Non-pigmented ciliary epithelial cell (primary cell): ENCODE measurements at regions not wholly inside any gene's neighbourhood (a gene's known extent, or its start where the extent isn't known, plus 50 kb on each side); places are given as distances from the start of the nearest gene placed in this dataset.

Experiments used
- DNase-seq: peaks from one replicate; pipeline ENCODE4 v3.0.0-alpha.2; 2010; ENCODE audit warnings: low read depth

DNA sequence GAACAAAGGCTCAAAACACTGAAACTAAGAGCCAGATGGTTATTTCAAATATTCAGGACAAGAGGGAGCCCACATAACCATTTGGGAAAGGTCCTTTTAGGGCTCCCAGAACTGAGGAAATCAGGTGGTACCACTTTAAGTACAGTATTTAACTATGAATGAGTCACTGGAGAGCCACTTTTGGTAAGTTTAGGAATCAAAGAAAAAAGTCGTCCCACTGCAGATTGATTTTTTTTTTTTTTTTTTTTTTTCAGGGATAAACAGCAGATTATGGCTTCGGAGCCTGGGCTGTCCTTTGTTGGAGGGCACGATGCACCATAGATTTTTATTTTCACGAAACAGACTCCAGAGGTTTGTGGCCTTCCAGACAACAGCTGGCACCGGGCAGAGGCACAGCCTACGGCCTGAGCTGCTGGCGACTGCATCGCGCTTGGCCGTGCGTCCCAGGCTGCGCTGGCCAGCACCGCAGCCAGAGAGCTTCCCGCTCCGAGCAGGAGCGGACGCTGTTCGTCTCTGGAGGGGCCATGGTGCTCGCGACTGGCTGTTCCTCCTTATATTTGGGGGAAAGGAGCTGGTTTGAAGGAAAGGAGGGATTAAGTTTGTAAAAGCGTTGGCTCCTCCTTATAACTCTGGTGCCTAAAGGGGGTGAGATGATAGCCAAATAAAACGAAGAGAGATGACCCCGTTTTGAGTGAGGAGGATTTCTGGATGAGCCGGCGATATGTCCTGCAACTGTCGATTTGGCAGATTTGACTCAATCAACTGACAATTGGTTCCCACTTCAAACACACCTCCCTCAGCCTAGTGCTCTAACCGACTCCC is 152.9 kb upstream of the GOLIM4 start:
- DNase-seq = no peak

DNA sequence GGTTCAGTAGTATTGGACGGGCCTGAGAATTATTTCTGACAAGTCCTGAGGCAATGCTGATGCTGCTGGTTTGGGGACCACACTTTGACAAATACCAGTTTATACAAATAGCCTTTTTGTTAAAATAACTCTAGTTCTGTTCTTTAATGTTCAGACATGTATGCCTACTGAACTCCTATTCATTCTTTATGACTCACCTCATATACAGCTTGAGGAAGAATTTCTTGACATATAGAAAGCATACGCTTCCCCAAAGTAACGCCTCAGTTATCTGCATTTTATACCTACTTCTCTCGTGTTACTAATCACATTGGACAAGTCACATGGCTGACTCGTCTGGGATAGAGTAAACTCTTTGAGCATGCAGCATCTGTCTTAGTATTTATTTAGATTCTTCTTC is 145.4 kb upstream of the GOLIM4 start:
- DNase-seq = no peak

DNA sequence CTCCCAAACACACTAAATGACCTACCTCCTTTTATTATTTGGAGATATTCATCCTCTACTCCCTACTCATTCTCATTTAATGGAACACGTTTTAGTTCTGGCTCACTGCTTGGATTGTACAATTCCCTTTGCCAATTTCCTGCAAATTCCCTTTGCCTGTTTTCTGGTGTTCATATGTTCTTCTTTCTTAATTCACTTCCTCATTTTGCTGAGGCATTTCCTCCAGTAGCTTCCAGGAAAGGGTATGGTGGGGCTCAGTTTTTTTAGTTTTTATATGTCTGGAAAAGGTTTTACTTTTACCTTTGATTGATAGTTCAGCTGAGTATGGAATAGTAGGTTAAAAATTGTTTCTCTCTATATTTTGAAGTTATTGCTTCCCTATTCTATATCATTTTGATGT is 143.6 kb upstream of the GOLIM4 start:
- DNase-seq = no peak

DNA sequence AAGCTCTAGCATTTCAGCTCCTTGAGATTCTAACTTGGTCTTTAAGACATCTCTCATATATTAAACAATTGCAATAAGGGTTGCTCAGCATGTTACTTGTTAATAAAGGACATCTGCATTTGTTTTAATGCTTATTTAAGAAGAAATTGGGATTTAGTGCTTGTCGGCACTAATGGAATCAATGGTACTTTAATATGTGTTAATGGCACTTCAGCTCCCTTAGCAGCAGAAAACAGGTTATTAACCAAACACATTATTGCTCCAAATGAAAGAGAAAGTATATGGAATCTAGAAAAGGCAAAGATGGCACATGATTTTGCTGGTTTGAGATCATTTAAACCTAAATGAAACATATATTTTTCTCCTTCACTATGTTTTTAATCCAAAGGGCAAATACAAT is 137.3 kb upstream of the GOLIM4 start:
- no peak for DNase-seq

DNA sequence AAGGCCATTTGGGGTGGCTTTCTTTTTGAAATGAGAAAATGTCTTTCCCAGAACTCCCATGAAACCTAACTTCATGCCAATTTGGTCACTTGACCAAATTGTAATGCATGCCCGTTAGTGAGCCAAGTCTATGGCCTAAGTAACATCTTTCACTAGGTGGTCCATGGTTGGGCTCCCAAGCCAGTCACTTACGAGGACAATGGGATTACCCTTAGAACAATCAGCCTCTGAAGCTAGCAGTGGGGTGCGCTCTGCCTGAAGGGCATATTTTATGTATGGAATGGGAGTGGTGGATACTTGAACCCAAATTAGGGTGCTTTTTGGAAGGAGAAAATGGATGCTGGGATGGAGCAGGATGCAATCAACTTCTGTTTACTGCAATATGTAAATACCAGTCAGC is 127.4 kb upstream of the GOLIM4 start:
- no peak for DNase-seq

DNA sequence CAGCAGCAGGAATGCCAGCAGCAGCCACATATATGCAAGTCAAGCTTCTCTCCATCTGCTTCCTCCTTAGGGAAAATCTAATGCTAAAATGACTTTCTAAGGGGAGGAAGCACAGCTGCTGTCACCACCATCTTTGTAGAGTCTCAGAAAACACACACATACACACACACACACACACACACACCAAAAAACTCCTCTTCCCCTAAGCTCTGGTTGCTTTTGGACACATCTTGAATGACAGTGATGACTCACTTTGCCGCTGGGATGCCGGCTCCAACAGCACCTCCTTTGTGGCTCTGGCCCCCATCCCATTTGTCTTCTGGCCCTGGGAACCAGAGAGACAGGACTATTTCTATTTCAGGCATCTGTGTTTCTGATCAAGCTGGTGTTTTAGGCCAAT is 124.8 kb upstream of the GOLIM4 start:
- no peak for DNase-seq

DNA sequence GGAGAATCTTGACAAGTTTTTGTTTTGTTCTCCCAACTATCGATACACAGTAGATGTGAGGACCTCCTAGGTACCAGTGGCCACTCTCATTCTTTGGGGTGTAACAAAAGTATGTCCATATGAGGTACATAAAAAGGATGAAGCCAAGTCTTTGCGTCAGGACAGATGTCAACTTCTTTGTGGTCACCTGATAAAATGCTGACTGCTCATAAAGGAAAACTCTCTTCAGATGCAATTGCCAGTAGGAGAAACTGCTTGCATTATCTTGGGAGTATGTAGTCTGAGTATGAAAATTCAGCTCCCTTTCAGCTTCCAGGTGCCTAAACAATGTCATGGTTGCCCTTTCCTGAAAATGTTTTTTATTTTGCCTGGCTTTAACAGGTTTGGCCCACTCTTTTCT is 123.8 kb upstream of the GOLIM4 start:
- DNase-seq = no peak

DNA sequence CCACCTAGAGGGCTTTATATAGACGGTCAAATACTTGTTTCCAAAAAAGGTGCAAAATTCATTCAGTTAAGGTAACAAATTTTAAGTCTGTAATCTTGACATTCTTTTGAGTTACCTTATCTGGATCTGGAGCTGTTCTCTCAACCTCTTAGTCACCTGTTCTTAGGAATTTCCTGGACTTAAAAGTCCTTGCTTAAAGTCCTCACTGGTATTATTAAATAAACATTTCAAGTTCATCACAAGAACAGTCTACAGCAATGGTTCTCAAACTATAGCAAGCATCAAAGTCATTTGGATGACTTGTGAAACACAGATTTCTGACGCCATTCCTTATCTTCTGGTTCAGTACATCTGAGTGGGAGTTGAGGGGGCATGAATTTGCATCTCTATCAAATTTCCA is 122.9 kb upstream of the GOLIM4 start:
- no peak for DNase-seq

DNA sequence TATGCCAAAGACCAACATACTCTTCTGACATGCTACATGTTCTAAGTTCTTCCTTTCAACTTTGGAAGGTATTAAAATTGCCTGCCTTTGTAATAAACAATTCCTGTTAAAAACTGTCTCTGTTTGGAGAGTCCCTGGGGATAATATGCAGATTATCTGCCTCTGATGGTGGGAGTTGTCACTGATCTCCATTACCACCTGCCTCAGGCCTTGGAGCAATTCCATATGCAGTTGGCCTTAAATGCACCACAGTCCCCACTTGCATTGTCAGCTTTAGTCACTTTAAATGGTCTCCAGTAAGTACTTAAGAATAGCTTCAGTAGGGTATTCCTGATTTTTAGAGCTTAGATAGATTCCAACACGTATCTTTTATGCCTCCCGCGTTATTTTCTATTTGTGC is 121.1 kb upstream of the GOLIM4 start:
- no peak for DNase-seq

DNA sequence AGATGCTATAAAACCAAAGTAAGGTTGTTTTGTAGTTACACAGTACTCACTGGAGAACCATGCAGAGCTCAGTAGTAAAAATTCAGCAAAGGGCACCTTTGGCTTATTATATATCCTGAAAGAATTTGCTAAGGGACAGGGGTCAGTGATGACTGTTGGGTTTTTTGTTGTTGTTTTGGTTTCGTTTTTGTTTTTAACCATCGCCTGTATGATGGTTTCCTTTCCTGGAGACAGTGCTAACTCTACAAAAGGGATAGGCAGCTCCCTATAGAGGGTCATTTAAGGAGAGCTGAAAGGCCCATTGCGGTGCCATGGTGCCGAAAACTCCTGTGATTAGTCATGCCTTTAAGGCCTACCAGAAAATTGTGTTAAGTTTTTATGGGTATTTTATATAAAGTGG is 118.2 kb upstream of the GOLIM4 start:
- no peak for DNase-seq

DNA sequence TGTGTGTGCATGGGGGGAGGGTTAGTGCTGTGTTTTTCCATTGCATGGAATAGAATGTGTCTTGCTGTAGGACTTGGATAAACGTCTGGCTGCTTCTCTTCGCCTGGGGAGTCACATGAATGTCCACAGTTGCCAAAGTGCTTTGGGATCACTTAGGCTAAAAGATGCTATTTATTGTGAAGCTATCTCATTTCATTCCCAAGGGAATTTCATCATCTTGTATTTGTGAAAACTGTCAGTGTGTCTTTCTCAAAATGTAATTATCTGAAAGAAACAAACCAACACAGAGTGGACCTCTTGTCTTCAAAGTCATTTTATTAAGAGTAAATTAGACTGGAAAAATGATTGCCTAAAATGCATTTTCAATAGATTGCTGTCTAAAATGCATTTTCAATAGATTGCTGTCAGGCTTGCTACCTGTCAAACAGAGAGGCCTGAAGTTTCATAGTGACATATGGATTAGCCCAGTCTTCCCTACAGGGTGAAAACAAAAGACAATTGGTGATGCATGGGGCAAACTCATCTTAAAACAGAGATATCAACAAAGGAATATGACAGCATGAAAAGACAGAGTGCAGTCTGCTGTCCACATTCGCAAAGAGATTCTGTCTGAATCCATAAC is 117.1 kb upstream of the GOLIM4 start:
- no peak for DNase-seq

DNA sequence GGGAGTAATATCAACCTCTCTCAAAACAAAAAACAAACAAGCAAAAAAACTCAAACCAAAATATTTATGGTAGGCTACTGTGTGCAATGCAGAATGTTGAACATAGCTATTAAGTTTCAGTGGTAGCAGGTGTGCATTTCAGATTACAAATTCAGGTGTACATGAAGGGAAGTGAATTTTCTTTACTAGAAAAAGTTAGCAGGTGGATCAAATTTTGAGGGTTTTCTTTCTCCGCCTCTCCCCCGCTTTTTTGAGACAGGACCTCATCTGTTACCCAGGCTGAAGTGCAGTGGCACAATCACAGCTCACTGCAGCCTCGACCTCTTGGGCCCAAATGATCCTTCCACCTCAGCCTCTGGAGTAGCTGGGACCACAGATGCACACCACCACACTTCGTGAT is 109.7 kb upstream of the GOLIM4 start:
- no peak for DNase-seq

DNA sequence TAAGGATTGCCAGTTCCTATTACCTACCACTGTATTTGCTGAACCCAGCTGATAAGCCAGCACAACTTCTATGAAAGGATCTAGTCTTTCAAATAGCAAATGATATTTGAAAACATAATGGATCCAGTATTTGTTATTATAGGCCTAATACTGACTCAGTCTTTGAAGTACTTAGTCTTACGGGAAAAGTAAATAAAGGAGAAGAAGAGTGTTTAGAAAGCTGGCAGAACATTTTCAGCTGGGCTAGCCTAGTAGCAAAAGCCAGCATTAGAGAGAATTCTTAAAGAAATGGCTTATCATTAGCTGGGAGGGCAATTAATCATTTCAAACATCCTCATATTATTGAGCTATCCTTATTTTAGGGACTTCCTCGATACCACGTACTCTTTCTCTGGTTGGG is 101.4 kb upstream of the GOLIM4 start:
- no peak for DNase-seq

DNA sequence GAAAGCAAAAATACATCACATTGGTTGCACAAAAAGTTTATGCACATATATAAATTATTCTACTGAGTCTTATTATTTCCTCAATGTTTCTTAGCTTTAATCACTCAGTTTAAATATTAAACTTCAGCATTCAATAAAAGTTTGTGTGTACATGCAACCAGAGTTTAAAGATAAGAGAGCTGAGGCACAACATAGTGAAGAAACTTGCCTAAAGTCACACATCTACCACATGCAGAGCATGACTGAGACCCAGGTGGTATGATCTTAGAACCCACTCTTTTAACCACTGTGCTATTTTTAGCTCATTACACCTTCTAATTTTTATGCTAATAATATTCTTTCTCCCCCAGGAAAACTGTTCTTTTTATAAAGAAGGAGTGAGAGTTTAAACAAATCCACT is 96.1 kb upstream of the GOLIM4 start:
- no peak for DNase-seq

DNA sequence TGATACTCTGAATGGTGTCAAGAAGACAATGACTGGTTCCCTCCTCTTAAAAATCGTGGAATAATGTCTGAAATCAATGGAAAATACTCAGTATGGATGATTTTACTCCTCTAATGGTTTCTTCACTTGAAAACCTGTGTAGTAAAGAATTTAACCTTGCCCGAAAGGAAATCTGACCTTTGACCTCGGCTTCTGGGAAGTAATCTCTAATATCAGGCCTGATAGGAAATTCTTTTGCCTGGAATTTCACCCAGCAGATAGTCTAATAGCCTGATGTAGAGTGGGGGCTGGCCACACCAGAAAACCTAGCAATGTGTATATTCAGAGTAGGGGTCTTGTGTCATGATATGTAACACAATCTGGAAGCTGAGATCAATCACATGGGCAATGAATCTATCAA is 91.5 kb upstream of the GOLIM4 start:
- no peak for DNase-seq

DNA sequence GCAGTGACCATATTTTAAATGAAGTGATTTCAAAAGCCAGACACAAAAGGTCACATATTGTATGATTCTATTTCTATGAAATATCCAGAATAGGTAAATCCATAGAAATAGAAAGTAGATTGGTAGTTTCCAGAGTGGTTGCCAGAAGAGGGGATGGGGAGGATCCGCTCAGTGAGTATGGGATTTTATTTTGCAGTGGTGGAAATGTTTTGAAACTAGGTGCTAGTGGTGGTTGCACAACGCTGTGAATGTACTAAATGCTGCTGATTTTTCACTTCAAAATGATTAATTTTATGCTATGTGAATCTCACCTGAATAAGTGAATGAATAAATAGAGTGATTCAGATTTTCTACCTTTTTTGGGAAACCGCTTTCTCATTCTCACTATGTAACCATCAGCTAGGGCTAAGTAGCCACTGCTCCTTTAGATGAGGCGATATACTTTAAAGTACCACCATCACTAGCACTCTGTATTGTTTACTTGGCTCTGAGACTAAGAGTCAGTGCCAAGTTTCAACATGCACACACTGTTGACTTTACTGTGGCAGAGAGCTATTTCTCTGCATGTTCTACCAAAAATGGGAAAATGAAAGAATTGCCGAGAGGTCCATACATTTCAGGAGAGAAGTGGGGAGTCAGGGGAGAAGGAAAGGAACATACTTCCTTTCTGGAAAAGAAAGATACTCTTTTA is 90.7 kb upstream of the GOLIM4 start:
- no peak for DNase-seq

DNA sequence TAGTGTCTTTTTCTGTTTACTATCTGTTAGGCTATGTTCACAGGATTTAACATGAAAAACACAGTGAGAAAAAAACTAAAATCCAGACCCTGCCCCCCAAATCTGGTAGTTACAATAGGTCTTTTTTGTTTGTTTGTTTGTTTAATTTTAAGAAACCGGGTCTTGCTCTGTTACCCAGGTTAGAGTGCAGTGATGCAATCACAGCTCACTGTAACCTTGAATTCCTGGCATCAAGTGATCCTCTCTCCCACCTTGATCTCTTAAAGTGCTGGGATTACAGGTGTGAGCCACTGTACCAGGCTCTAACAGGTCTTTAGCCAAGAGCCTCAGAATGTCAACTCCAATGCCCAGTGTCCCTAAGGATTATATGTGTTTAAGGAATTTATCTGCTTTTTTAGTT is 88.0 kb upstream of the GOLIM4 start:
- no peak for DNase-seq

DNA sequence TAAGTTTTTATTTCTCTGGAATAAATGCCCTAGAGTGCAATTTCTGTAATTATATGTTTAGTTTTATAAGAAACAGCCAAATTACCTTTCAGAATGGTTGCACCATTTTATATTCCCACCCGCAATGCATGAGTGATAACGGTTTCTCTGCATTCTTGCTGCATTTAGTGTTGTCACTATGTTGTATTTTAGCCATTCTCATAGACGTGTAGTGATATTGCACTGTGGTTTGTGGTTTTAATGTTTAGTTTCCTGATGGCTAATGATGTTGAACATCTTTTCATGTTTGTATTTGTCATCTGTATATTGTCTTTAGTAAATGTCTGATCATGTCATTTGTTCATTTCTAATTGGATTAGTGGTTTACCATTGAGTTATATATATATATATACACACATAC is 73.0 kb upstream of the GOLIM4 start:
- DNase-seq = peak; percentile 3

DNA sequence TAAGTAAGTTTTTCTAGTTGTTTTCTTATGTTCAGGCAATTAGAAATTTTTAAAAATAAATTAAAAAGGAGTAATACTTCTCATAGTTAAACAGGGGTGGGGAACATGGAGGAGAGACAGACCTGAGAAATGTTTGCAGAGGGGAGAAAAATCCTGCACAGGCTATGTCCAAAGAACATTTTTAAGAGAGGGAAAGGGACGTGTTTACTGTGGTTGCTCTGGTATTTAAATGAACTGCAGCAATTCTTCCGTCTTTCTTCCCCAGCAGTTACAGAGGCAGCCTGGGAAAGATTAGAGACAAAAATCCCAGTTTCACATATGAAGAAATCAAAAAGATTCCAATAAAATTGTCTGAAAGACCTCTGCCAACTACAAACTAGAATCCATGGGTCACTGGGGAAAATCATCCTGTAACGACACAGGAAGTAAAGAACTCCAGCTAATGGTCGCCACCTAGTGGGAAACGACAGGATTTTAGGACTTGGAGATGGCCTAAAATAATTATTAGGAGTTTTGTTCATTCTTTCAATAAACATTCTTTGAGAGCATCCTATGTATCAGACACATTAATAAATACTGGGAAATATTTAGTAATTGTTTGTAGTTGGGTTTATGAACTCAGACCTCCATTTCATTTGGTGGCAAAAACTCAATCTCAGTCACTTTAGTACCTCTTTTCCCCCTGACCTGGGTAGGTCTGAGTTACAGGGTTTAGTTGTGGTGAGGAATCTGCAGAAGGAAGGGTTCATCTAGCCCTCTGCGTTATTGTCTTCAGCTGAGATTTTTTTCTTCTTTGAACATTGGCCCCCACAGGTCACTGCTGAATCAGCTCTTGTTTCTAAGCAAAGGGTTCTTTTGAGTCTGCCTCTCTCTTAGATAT is 69.9 kb upstream of the GOLIM4 start:
- peak; percentile 38 for DNase-seq

DNA sequence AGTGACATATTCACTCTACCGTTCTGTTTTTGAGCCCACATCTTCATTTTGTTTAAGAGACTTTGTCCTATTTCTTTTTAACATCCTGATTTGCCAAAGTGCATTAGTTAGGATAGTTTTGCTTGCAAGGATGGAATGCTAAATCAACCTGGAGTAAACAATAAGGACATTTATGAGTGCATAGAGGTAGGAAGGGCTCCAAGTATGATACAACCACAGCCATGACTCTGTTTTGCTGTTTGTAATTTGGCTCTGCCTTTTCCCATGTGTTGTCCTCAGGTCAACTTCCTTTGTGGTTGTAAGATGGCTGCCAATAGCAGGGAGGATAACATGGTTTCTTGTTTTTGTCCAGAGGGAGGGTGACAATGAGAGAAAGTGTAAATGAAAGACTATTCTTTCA is 66.4 kb upstream of the GOLIM4 start:
- no peak for DNase-seq

DNA sequence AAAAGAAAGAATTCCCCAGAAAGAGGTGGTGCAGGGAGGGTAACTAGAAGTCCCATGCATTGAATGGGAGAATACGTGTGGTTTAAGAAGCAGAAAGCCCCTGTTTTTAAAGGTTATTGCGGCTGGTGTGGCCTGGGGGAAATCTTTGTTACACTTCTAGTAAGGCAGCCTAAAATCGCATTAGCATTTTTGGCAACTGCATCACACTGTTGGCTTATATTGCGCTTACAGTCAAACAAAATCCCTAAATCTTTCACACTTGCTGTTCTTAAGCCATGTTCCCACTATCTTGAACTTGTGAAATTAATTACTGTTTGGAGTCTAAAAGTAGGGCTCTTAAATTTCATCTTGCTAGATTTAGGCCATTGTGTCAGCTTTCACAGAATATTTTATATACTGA is 66.0 kb upstream of the GOLIM4 start:
- no peak for DNase-seq

DNA sequence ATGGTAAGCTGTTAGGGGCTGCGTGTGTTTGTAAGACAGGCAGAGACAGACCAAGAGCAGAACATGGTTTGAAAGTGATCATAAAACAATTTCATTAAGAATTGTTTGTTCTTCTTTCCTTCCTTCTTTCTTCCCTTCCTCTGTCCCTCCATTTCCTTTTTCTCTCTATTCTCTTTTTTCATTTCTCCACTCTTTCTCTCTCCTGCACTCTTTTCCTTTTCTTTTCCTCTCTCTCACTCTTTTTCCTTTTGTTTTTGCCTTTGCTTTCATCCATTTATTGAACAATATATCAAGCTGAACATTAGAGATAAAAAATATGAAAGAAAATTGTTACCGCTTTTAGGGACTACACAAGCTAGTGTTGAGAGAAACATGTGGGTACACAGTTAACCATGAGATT is 62.2 kb upstream of the GOLIM4 start:
- DNase-seq = no peak
